ENCODE measurements at regions not wholly inside any gene's neighbourhood (a gene's known extent, or its start where the extent isn't known, plus 50 kb on each side); places are given as distances from the start of the nearest gene placed in this dataset.

GRCh38 chr3:147616998-147617619 lies 207.9 kb downstream of the ZIC1 start:
- no peaks in the 10 kb centered on the region for H3K27me3 ChIP-seq
- intact Hi-C loops (cut with DNase I) = no loop called here
- TF ChIP-seq CTCF (IDR thresholded peaks at IDR 0.05) = peak in 11 of 12 donors; percentile 9 to 54 (median 47)
- TF ChIP-seq POLR2A (IDR thresholded peaks at IDR 0.05) = no peak
- H3K4me3 ChIP-seq = no peak overlapping the region
- DNase-seq (no peak), ATAC-seq (no peak)
- H3K27ac ChIP-seq = no peak overlapping the region
- peaks cover 0 to 3% (median 0%) of the 10 kb centered on the region in 12 donors for H3K4me1 ChIP-seq
- no peaks in the 10 kb centered on the region for H3K36me3 ChIP-seq
- 8 to 17% (median 8%) methylated on average over 2 of the region's 2 CpGs for WGBS, 4 donors
- no peaks in the 10 kb centered on the region for H3K9me3 ChIP-seq

GRCh38 chr3:147618691-147619090 lies 209.5 kb downstream of the ZIC1 start:
- 65 to 81% (median 74%) methylated on average over 4 of the region's 4 CpGs for WGBS, 4 donors
- Histone ChIP-seq H3K27ac (no peak overlapping the region), H3K9me3 (no peaks in the 10 kb centered on the region), H3K4me1 (peaks cover 0 to 2% (median 0%) of the 10 kb centered on the region in 12 donors), H3K27me3 (no peaks in the 10 kb centered on the region), H3K36me3 (no peaks in the 10 kb centered on the region), H3K4me3 (no peak overlapping the region)
- TF ChIP-seq CTCF (IDR thresholded peaks at IDR 0.05) (no peak), POLR2A (IDR thresholded peaks at IDR 0.05) (no peak)
- ATAC-seq (no peak), DNase-seq (no peak)
- intact Hi-C loops (cut with DNase I) = no loop called here

- no peak for TF ChIP-seq POLR2A (IDR thresholded peaks at IDR 0.05)
- no peak for TF ChIP-seq CTCF (IDR thresholded peaks at IDR 0.05)
- intact Hi-C loops (cut with DNase I) = loop anchor here in 1 of 10 donors (10.0 kb wide), 1 partner anchor 455 kb away; no protein-coding TSS in a partner anchor
These were observed 210.9 kb downstream of the ZIC1 start for GRCh38 chr3:147619921-147620560.

GRCh38 chr3:147620906-147621305 lies 211.7 kb downstream of the ZIC1 start:
- intact Hi-C loops (cut with DNase I) = loop anchor here in 1 of 10 donors (10.0 kb wide), 1 partner anchor 454 kb away; no protein-coding TSS in a partner anchor
- DNase-seq = no peak
- Histone ChIP-seq H3K4me3 (no peak overlapping the region), H3K27me3 (no peaks in the 10 kb centered on the region), H3K9me3 (no peaks in the 10 kb centered on the region), H3K36me3 (no peaks in the 10 kb centered on the region), H3K4me1 (no peaks in the 10 kb centered on the region), H3K27ac (no peak overlapping the region)
- no peak for ATAC-seq
- TF ChIP-seq POLR2A (IDR thresholded peaks at IDR 0.05) (no peak), CTCF (IDR thresholded peaks at IDR 0.05) (no peak)

More at GRCh38 chr3:147619921-147620560, 210.9 kb downstream of the ZIC1 start:
- DNase-seq = no peak
- ATAC-seq = no peak
- H3K4me3 ChIP-seq = no peak overlapping the region
- H3K36me3 ChIP-seq = no peaks in the 10 kb centered on the region
- 46 to 56% (median 53%) methylated on average over 3 of the region's 3 CpGs for WGBS, 4 donors
- H3K9me3 ChIP-seq = no peaks in the 10 kb centered on the region
- no peak overlapping the region for H3K27ac ChIP-seq
- no peaks in the 10 kb centered on the region for H3K27me3 ChIP-seq
- H3K4me1 ChIP-seq = no peaks in the 10 kb centered on the region
